Kidney (tissue), 13 donors: ENCODE measurements at regions not wholly inside any gene's neighbourhood (a gene's known extent, or its start where the extent isn't known, plus 50 kb on each side); places are given as distances from the start of the nearest gene placed in this dataset.

Source experiments
- DNase-seq, 5 donors: peaks; one replicate each; pipeline ENCODE4 v3.0.0-alpha.2; 2013 to 2020
- FAIRE-seq: peaks from 2 replicates; lab custom pipeline; 2012; peaks lifted over from hg19 to GRCh38; lab: Jason Lieb, UNC
- H3K27ac ChIP-seq, 2 donors: one replicate each; pipeline ENCODE4 v1.7.0; 2013; ENCODE audit warnings: low read depth in 2 of 2, low read length in 2 of 2, inconsistent platforms in 1 of 2
- H3K27me3 ChIP-seq: one replicate; pipeline ENCODE4 v1.7.1; 2013; ENCODE audit warnings: low read length, inconsistent platforms; ENCODE audit not compliant: control insufficient read depth, insufficient read depth
- H3K36me3 ChIP-seq, 3 donors: one replicate each; pipeline versions ENCODE4 v1.7.0 to v1.7.1; 2013; ENCODE audit warnings: low read length in 3 of 3, control low read depth in 1 of 3, inconsistent platforms in 1 of 3; ENCODE audit not compliant: insufficient read depth in 3 of 3, control insufficient read depth in 2 of 3
- H3K4me1 ChIP-seq, 3 donors: one replicate each; pipeline versions ENCODE4 v1.7.0 to v1.7.1; 2013; ENCODE audit warnings: low read length in 3 of 3, inconsistent platforms in 1 of 3, low read depth in 1 of 3; ENCODE audit not compliant: control insufficient read depth in 2 of 3, insufficient read depth in 2 of 3
- H3K4me3 ChIP-seq, 3 donors: one replicate each; pipeline versions ENCODE4 v1.7.0 to v1.8.1; 2013; ENCODE audit warnings: low read length in 3 of 3, control low read depth in 1 of 3, inconsistent platforms in 1 of 3
- H3K9ac ChIP-seq, 3 donors: one replicate each; pipeline versions ENCODE4 v1.7.0 to v1.7.1; 2013; ENCODE audit warnings: low read length in 3 of 3, control low read depth in 1 of 3, inconsistent platforms in 1 of 3
- H3K9me3 ChIP-seq, 3 donors: one replicate each; pipeline versions ENCODE4 v1.7.0 to v1.7.1; 2013; ENCODE audit warnings: low read length in 3 of 3, control low read depth in 1 of 3, inconsistent platforms in 1 of 3; ENCODE audit not compliant: control insufficient read depth in 2 of 3, insufficient read depth in 1 of 3
- intact Hi-C: fragments of 100-400 bp; cut with DNase I; formaldehyde crosslinking; loops from one replicate; pipeline ENCODE4 v1.11.1; 2022
- TF ChIP-seq, protein P1 (sequence below): IDR thresholded peaks from 3 replicates; pipeline ENCODE4 v1.5.1; 2012; ENCODE audit warnings: mild to moderate bottlenecking, moderate library complexity, borderline replicate concordance; ENCODE audit not compliant: insufficient read depth; ENCODE audit errors: extremely low read depth
- donor health status: control.
- donor health status: control.
- donor health status: control.
- donor health status: control.
- donor health status: control.
- donor health status: DM: yes; HTN: yes; CAD: no.
- donor health status: Normal renal cell carcinoma (clear cell type).

DNA sequence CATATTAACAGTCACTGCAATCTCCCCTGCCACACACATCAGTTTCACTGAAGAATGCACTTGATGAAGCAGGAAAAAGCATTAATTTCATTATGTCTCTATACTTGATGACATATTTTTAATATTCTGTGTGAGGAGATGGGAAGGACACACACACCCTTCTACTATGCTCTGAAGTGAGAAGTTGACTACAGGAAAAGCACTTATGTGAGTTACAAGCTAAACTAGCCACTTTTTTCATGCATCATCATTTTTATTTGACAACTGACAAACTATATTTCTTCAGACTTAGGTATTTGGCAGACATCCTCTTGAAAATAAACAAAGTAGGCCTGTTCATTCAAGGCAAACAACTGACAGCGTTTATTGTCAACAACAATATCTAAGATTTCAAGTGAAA, 150.4 kb upstream of the ID2 start:
- Histone ChIP-seq H3K27ac (no peak overlapping the region), H3K36me3 (no peaks in the 10 kb centered on the region), H3K27me3 (no peaks in the 10 kb centered on the region), H3K9me3 (no peaks in the 10 kb centered on the region), H3K4me1 (peaks cover 0 to 18% (median 15%) of the 10 kb centered on the region in 3 donors), H3K9ac (no peak overlapping the region), H3K4me3 (no peak overlapping the region)
- no peak for DNase-seq
- TF ChIP-seq, protein P1, sequence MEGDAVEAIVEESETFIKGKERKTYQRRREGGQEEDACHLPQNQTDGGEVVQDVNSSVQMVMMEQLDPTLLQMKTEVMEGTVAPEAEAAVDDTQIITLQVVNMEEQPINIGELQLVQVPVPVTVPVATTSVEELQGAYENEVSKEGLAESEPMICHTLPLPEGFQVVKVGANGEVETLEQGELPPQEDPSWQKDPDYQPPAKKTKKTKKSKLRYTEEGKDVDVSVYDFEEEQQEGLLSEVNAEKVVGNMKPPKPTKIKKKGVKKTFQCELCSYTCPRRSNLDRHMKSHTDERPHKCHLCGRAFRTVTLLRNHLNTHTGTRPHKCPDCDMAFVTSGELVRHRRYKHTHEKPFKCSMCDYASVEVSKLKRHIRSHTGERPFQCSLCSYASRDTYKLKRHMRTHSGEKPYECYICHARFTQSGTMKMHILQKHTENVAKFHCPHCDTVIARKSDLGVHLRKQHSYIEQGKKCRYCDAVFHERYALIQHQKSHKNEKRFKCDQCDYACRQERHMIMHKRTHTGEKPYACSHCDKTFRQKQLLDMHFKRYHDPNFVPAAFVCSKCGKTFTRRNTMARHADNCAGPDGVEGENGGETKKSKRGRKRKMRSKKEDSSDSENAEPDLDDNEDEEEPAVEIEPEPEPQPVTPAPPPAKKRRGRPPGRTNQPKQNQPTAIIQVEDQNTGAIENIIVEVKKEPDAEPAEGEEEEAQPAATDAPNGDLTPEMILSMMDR, result no peak
- FAIRE-seq, result no peak
- intact Hi-C loops, result no loop called here

DNA sequence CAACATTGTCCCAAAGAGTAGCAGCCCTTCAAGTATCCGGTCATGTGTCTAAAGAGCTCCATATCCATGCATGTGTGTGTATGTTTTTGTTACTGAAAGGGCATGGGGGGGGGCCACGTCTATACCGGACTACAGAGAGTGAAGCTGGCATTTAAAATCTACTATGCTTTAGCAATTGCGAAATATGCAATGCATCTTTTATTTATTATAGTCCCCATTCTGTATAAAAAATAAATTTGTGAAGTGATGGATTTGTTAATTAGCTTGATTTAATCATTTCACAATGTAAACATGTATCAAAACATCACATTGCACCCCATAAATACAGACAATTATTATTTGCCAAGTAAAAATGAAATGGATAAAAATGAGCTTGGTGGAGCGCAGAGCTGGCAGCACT, 149.4 kb upstream of the ID2 start:
- no peaks in the 10 kb centered on the region for H3K9me3 ChIP-seq
- no peak for FAIRE-seq
- H3K27ac ChIP-seq, result no peak overlapping the region
- intact Hi-C loops, result no loop called here
- TF ChIP-seq, protein P1, result no peak
- H3K9ac ChIP-seq, result no peak overlapping the region
- no peak for DNase-seq
- no peak overlapping the region for H3K4me3 ChIP-seq
- peaks cover 0 to 13% (median 13%) of the 10 kb centered on the region in 3 donors for H3K4me1 ChIP-seq
- no peaks in the 10 kb centered on the region for H3K27me3 ChIP-seq
- no peaks in the 10 kb centered on the region for H3K36me3 ChIP-seq

DNA sequence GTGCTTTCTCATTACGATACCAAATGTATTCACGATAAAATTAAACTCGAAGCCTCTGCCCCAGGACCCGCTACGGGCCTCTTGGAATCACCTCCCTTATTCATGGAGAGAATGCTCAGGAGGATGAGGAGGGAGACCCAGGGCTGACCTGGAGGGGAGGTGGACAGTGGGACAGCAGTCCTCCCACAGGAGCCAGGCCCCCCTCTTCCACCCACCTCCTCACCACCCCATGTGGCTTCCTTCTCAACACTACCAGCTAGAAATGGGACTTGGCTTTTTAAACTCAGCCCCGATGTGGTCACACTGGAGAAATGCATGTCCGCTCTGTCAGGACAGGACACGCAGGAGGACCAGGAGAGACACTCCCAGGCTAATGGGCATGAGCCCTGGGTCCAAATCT, 147.9 kb upstream of the ID2 start:
- no peak for FAIRE-seq
- Histone ChIP-seq H3K4me3 (no peak overlapping the region), H3K27me3 (no peaks in the 10 kb centered on the region), H3K9me3 (no peaks in the 10 kb centered on the region), H3K9ac (no peak overlapping the region), H3K27ac (no peak overlapping the region), H3K36me3 (no peaks in the 10 kb centered on the region), H3K4me1 (peaks cover 0 to 19% (median 18%) of the 10 kb centered on the region in 3 donors)
- TF ChIP-seq, protein P1, result no peak
- intact Hi-C loops, result no loop called here
- DNase-seq, result no peak

GRCh38 chr2:8534386-8534728, 147.5 kb upstream of the ID2 start:
- no peak overlapping the region for H3K27ac ChIP-seq
- intact Hi-C loops, result no loop called here
- H3K9me3 ChIP-seq, result no peaks in the 10 kb centered on the region
- no peak overlapping the region for H3K9ac ChIP-seq
- peaks cover 0 to 23% (median 21%) of the 10 kb centered on the region in 3 donors for H3K4me1 ChIP-seq
- no peaks in the 10 kb centered on the region for H3K27me3 ChIP-seq
- H3K4me3 ChIP-seq, result no peak overlapping the region
- DNase-seq (no peak), FAIRE-seq (no peak)
- no peaks in the 10 kb centered on the region for H3K36me3 ChIP-seq
- TF ChIP-seq, protein P1, result no peak
